ENCODE measurements at regions not wholly inside any gene's neighbourhood (a gene's known extent, or its start where the extent isn't known, plus 50 kb on each side); places are given as distances from the start of the nearest gene placed in this dataset.

- TF ChIP-seq, protein P1, sequence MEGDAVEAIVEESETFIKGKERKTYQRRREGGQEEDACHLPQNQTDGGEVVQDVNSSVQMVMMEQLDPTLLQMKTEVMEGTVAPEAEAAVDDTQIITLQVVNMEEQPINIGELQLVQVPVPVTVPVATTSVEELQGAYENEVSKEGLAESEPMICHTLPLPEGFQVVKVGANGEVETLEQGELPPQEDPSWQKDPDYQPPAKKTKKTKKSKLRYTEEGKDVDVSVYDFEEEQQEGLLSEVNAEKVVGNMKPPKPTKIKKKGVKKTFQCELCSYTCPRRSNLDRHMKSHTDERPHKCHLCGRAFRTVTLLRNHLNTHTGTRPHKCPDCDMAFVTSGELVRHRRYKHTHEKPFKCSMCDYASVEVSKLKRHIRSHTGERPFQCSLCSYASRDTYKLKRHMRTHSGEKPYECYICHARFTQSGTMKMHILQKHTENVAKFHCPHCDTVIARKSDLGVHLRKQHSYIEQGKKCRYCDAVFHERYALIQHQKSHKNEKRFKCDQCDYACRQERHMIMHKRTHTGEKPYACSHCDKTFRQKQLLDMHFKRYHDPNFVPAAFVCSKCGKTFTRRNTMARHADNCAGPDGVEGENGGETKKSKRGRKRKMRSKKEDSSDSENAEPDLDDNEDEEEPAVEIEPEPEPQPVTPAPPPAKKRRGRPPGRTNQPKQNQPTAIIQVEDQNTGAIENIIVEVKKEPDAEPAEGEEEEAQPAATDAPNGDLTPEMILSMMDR (IDR thresholded peaks at IDR 0.05) = no peak
- TF ChIP-seq POLR2A (IDR thresholded peaks at IDR 0.05) (no peak), POLR2AphosphoS5 (IDR thresholded peaks at IDR 0.05) (no peak)
Observed at GRCh38 chr1:243903895-243904294, 53.9 kb upstream of the AKT3 start.
